ENCODE measurements at regions not wholly inside any gene's neighbourhood (a gene's known extent, or its start where the extent isn't known, plus 50 kb on each side); places are given as distances from the start of the nearest gene placed in this dataset.

- TF ChIP-seq CTCF (IDR thresholded peaks at IDR 0.05; ENCODE audit: borderline replicate concordance, extremely low read depth, low read length, poor library complexity, severe bottlenecking) (no peak), EZH2 (IDR thresholded peaks at IDR 0.05; ENCODE audit: borderline replicate concordance, low read depth, low read length, severe bottlenecking) (no peak)
Measured at GRCh38 chr4:181958446-181958845, 284.8 kb upstream of the TENM3 start.
